ENCODE measurements at regions not wholly inside any gene's neighbourhood (a gene's known extent, or its start where the extent isn't known, plus 50 kb on each side); places are given as distances from the start of the nearest gene placed in this dataset.

DNA sequence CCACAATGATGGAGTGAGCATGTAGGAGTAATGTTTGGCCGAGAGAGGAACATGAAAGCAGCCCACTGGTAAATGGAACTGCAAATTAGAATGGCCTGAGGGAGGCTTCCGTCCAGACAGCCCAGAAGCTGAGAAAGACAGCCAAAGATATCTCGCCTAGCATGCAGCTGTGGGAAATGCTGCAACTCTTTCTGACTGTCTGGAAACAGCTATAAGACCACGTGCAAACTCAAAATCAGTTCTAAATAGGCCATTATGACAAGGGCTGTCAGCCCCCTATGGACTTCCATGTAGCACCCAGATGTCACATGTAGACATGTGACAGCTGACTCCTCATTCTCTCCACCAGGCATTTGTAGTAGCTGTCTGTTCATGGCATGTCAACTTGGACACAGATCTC, 62.9 kb upstream of the ATP1A1 start:
- Mint-ChIP-seq H3K36me3 (ENCODE audit: low read depth) (no peaks in the 10 kb centered on the region), H3K4me1 (ENCODE audit: low read depth) (peaks cover 4% of the 10 kb centered on the region), H3K27me3 (ENCODE audit: low read depth) (peaks cover 2% of the 10 kb centered on the region), H3K4me3 (ENCODE audit: unreplicated experiment) (no peak overlapping the region), H3K9me3 (ENCODE audit: low read depth) (no peaks in the 10 kb centered on the region), H3K27ac (ENCODE audit: unreplicated experiment) (no peak overlapping the region)
- TF ChIP-seq, protein P1, sequence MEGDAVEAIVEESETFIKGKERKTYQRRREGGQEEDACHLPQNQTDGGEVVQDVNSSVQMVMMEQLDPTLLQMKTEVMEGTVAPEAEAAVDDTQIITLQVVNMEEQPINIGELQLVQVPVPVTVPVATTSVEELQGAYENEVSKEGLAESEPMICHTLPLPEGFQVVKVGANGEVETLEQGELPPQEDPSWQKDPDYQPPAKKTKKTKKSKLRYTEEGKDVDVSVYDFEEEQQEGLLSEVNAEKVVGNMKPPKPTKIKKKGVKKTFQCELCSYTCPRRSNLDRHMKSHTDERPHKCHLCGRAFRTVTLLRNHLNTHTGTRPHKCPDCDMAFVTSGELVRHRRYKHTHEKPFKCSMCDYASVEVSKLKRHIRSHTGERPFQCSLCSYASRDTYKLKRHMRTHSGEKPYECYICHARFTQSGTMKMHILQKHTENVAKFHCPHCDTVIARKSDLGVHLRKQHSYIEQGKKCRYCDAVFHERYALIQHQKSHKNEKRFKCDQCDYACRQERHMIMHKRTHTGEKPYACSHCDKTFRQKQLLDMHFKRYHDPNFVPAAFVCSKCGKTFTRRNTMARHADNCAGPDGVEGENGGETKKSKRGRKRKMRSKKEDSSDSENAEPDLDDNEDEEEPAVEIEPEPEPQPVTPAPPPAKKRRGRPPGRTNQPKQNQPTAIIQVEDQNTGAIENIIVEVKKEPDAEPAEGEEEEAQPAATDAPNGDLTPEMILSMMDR (IDR thresholded peaks at IDR 0.05), result no peak
- DNase-seq (ENCODE audit: low spot score), result no peak

GRCh38 chr1:116311193-116311592, 61.9 kb upstream of the ATP1A1 start:
- Mint-ChIP-seq H3K4me3 (ENCODE audit: unreplicated experiment) (no peak overlapping the region), H3K36me3 (ENCODE audit: low read depth) (no peaks in the 10 kb centered on the region)

DNA sequence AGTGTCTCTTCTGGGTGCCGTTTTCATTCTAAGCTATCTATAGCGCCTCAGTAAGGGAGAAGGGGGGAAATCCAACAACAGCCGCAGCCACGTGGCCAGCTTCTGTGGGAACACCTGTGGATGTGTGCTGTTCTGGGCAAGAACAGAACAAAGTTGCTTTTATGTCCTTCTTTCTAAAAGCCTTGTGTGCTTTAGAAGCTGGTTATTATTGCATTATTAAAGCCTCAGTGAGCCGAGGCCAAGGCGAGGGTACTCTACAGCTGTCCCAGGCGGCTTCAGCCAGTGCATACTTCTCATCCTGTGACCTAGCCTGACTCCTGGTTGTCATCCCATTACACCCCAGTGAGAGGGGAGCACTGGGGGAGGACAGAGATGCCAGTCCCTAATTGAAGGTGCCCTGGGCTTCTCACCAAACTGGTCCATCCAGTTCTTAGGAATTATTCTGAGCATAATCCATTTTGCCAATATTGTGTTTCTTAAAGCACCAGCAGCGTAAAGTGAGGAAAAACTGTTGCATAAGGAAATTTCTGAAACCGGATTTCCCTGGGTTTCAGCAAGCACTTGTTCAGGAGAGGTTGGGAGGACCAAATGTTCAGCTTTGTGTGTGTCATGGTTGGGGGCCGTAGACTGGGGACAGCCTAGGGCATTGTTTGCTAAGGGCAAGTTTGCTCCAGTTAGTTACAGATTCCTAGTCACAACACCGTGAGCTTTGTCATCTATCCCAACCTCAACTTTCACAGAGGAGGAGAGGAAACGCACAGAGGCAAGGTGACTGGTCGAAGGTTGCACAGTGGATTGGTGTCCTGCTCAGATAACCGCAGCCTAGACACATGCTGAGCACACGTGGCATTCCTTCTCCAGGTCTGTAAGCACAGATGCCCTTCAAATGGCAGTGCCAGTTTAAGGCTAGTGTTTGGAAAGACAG, 61.0 kb upstream of the ATP1A1 start:
- H3K4me3 Mint-ChIP-seq (ENCODE audit: unreplicated experiment), result no peak overlapping the region
- H3K27me3 Mint-ChIP-seq (ENCODE audit: low read depth), result no peaks in the 10 kb centered on the region
- no peak overlapping the region for H3K27ac Mint-ChIP-seq (ENCODE audit: unreplicated experiment)
- no peak for DNase-seq (ENCODE audit: low spot score)
- no peaks in the 10 kb centered on the region for H3K9me3 Mint-ChIP-seq (ENCODE audit: low read depth)
- H3K4me1 Mint-ChIP-seq (ENCODE audit: low read depth), result peaks cover 4% of the 10 kb centered on the region
- no peaks in the 10 kb centered on the region for H3K36me3 Mint-ChIP-seq (ENCODE audit: low read depth)
- TF ChIP-seq, protein P1 (IDR thresholded peaks at IDR 0.05), result no peak

More at GRCh38 chr1:116311193-116311592, 61.9 kb upstream of the ATP1A1 start:
- no peak for DNase-seq (ENCODE audit: low spot score)
- no peak overlapping the region for H3K27ac Mint-ChIP-seq (ENCODE audit: unreplicated experiment)
- H3K27me3 Mint-ChIP-seq (ENCODE audit: low read depth), result no peaks in the 10 kb centered on the region
- no peaks in the 10 kb centered on the region for H3K9me3 Mint-ChIP-seq (ENCODE audit: low read depth)
- TF ChIP-seq, protein P1 (IDR thresholded peaks at IDR 0.05), result no peak
- H3K4me1 Mint-ChIP-seq (ENCODE audit: low read depth), result peaks cover 4% of the 10 kb centered on the region

DNA sequence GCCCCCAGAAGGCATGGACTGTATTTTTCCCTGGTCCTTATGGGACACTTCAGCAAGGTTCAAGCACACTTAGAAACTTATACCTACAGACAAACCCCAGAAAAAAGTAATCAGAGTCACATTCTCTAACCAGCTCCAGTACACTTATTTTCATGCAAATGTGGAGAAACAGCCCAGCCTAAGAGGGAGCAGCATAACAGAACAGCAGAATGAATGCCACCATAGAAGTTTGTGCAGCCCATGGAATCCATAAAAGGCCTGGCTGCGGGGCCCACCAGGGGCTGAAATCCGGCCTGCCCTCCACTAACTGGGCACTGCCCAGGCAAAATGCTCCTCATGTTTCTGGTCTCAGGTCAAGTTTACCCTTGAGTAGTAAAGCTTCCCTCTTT, 60.4 kb upstream of the ATP1A1 start:
- peaks cover 4% of the 10 kb centered on the region for H3K4me1 Mint-ChIP-seq (ENCODE audit: low read depth)
- no peak overlapping the region for H3K27ac Mint-ChIP-seq (ENCODE audit: unreplicated experiment)
- no peaks in the 10 kb centered on the region for H3K27me3 Mint-ChIP-seq (ENCODE audit: low read depth)
- H3K36me3 Mint-ChIP-seq (ENCODE audit: low read depth), result no peaks in the 10 kb centered on the region
- no peak overlapping the region for H3K4me3 Mint-ChIP-seq (ENCODE audit: unreplicated experiment)
- no peaks in the 10 kb centered on the region for H3K9me3 Mint-ChIP-seq (ENCODE audit: low read depth)
- DNase-seq (ENCODE audit: low spot score), result no peak
- TF ChIP-seq, protein P1 (IDR thresholded peaks at IDR 0.05), result no peak

DNA sequence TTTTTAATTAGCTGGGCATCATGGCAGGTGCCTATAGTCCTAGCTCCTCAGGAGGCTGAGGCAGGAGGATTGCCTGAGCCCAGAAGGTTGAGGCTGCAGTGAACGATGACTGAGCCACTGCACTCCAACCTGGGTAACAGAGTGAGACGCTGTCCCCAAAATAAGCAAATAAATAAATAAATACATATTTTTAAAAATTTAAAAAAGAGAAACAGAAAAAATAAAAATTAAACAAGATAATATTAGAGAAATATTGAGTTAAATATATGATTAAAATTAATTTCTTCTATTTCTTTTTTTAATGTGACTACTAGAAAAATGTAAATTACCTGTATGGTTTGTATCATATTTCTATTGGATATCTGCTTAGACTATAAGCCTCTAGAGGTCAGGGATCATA, 59.3 kb upstream of the ATP1A1 start:
- TF ChIP-seq, protein P1 (IDR thresholded peaks at IDR 0.05), result no peak
- H3K36me3 Mint-ChIP-seq (ENCODE audit: low read depth), result no peaks in the 10 kb centered on the region
- peaks cover 4% of the 10 kb centered on the region for H3K4me1 Mint-ChIP-seq (ENCODE audit: low read depth)
- DNase-seq (ENCODE audit: low spot score), result no peak
- no peak overlapping the region for H3K4me3 Mint-ChIP-seq (ENCODE audit: unreplicated experiment)
- H3K27me3 Mint-ChIP-seq (ENCODE audit: low read depth), result no peaks in the 10 kb centered on the region
- no peaks in the 10 kb centered on the region for H3K9me3 Mint-ChIP-seq (ENCODE audit: low read depth)
- H3K27ac Mint-ChIP-seq (ENCODE audit: unreplicated experiment), result no peak overlapping the region
